ENCODE measurements at regions not wholly inside any gene's neighbourhood (a gene's known extent, or its start where the extent isn't known, plus 50 kb on each side); places are given as distances from the start of the nearest gene placed in this dataset.

GRCh38 chr2:103153580-103154284 lies 391.9 kb downstream of the TMEM182 start:
- Histone ChIP-seq H3K4me3 (ENCODE audit: control insufficient read depth in 2 of 3, extremely low read depth in 1 of 3, insufficient read depth in 2 of 3, low read depth in 1 of 3, low read length in 3 of 3) (no peak overlapping the region), H3K27me3 (ENCODE audit: control insufficient read depth, extremely low read depth, insufficient read depth, low read length) (no peaks in the 10 kb centered on the region)
- no peak for FAIRE-seq

DNA sequence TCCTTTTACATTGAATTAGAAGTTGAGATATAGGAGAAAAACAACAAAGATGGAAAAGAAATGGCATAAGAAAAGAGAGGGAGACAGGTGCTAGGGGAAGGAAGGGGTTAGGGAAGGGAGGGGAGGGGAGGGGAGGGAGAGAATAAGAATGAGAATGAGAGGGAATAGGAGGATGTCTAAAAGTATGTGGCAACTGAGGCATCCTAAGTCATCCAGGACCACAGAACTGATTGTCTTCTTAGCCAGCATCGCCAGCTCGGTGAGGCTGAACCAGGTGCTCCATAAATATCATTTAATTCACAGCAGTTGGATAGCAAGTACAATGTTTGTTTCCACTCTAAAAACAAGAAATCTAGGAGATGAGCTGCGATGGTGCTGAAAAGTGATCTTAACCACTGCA lies 393.5 kb downstream of the TMEM182 start:
- Histone ChIP-seq H3K4me1 (ENCODE audit: control insufficient read depth, extremely low read depth, insufficient read depth, low read length) (no peaks in the 10 kb centered on the region), H2AFZ (ENCODE audit: control insufficient read depth, low read length) (no peak overlapping the region), H3K4me3 (ENCODE audit: control insufficient read depth in 2 of 3, extremely low read depth in 1 of 3, insufficient read depth in 2 of 3, low read depth in 1 of 3, low read length in 3 of 3) (no peak overlapping the region), H3K36me3 (ENCODE audit: control insufficient read depth in 2 of 2, extremely low read depth in 1 of 2, insufficient read depth in 2 of 2, low read length in 2 of 2) (no peaks in the 10 kb centered on the region), H4K20me1 (ENCODE audit: control insufficient read depth, extremely low read depth, insufficient read depth, low read length) (no peaks in the 10 kb centered on the region), H3K27me3 (ENCODE audit: control insufficient read depth, extremely low read depth, insufficient read depth, low read length) (no peaks in the 10 kb centered on the region), H3K79me2 (ENCODE audit: control insufficient read depth, insufficient read depth, low read length) (no peaks in the 10 kb centered on the region), H3K9me3 (ENCODE audit: control insufficient read depth, low read depth, low read length) (no peaks in the 10 kb centered on the region), H3K4me2 (ENCODE audit: control insufficient read depth, extremely low read depth, insufficient read depth, low read depth, low read length) (no peak overlapping the region), H3K27ac (ENCODE audit: control insufficient read depth, insufficient read depth, low read length) (no peak overlapping the region), H3K9ac (ENCODE audit: control insufficient read depth, extremely low read depth, insufficient read depth, low read length) (no peak overlapping the region), H3K9me1 (ENCODE audit: control insufficient read depth, extremely low read depth, insufficient read depth, low read length) (no peaks in the 10 kb centered on the region)
- dilution Hi-C loops (cut with MboI; ENCODE audit: extremely low pct_ligation_motif_present, low sequenced_read_pairs): no loop called here
- no peak for TF ChIP-seq EZH2 (IDR thresholded peaks at IDR 0.05; ENCODE audit: low read length)
- TF ChIP-seq, protein P1, sequence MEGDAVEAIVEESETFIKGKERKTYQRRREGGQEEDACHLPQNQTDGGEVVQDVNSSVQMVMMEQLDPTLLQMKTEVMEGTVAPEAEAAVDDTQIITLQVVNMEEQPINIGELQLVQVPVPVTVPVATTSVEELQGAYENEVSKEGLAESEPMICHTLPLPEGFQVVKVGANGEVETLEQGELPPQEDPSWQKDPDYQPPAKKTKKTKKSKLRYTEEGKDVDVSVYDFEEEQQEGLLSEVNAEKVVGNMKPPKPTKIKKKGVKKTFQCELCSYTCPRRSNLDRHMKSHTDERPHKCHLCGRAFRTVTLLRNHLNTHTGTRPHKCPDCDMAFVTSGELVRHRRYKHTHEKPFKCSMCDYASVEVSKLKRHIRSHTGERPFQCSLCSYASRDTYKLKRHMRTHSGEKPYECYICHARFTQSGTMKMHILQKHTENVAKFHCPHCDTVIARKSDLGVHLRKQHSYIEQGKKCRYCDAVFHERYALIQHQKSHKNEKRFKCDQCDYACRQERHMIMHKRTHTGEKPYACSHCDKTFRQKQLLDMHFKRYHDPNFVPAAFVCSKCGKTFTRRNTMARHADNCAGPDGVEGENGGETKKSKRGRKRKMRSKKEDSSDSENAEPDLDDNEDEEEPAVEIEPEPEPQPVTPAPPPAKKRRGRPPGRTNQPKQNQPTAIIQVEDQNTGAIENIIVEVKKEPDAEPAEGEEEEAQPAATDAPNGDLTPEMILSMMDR (optimal IDR thresholded peaks at IDR 0.05 in 1 of 3, IDR thresholded peaks at IDR 0.05 in 1 of 3, conservative IDR thresholded peaks at IDR 0.05 in 1 of 3; ENCODE audit: extremely low read depth in 1 of 3, insufficient read depth in 2 of 3, low read length in 3 of 3): no peak
- FAIRE-seq: no peak
- no peak for DNase-seq (ENCODE audit: low read depth, low spot score)

More at GRCh38 chr2:103153580-103154284, 391.9 kb downstream of the TMEM182 start:
- H3K9me3 ChIP-seq (ENCODE audit: control insufficient read depth, low read depth, low read length): no peaks in the 10 kb centered on the region
- no peaks in the 10 kb centered on the region for H3K79me2 ChIP-seq (ENCODE audit: control insufficient read depth, insufficient read depth, low read length)
- no peak overlapping the region for H3K9ac ChIP-seq (ENCODE audit: control insufficient read depth, extremely low read depth, insufficient read depth, low read length)
- DNase-seq (ENCODE audit: low read depth, low spot score): no peak
- no peaks in the 10 kb centered on the region for H3K4me1 ChIP-seq (ENCODE audit: control insufficient read depth, extremely low read depth, insufficient read depth, low read length)
- H4K20me1 ChIP-seq (ENCODE audit: control insufficient read depth, extremely low read depth, insufficient read depth, low read length): no peaks in the 10 kb centered on the region
- TF ChIP-seq EZH2 (IDR thresholded peaks at IDR 0.05; ENCODE audit: low read length): no peak
- TF ChIP-seq, protein P1 (optimal IDR thresholded peaks at IDR 0.05 in 1 of 3, IDR thresholded peaks at IDR 0.05 in 1 of 3, conservative IDR thresholded peaks at IDR 0.05 in 1 of 3; ENCODE audit: extremely low read depth in 1 of 3, insufficient read depth in 2 of 3, low read length in 3 of 3): no peak
- H3K36me3 ChIP-seq (ENCODE audit: control insufficient read depth in 2 of 2, extremely low read depth in 1 of 2, insufficient read depth in 2 of 2, low read length in 2 of 2): no peaks in the 10 kb centered on the region
- dilution Hi-C loops (cut with MboI; ENCODE audit: extremely low pct_ligation_motif_present, low sequenced_read_pairs): no loop called here
- no peaks in the 10 kb centered on the region for H3K9me1 ChIP-seq (ENCODE audit: control insufficient read depth, extremely low read depth, insufficient read depth, low read length)
- H3K27ac ChIP-seq (ENCODE audit: control insufficient read depth, insufficient read depth, low read length): no peak overlapping the region
- no peak overlapping the region for H2AFZ ChIP-seq (ENCODE audit: control insufficient read depth, low read length)
- no peak overlapping the region for H3K4me2 ChIP-seq (ENCODE audit: control insufficient read depth, extremely low read depth, insufficient read depth, low read depth, low read length)
